ENCODE measurements at regions not wholly inside any gene's neighbourhood (a gene's known extent, or its start where the extent isn't known, plus 50 kb on each side); places are given as distances from the start of the nearest gene placed in this dataset.
"Not testable (repeated sequence)": the region's sequence is repeated elsewhere in the genome, so short reads cannot be mapped to it uniquely, and the experiment has no call there.

DNA sequence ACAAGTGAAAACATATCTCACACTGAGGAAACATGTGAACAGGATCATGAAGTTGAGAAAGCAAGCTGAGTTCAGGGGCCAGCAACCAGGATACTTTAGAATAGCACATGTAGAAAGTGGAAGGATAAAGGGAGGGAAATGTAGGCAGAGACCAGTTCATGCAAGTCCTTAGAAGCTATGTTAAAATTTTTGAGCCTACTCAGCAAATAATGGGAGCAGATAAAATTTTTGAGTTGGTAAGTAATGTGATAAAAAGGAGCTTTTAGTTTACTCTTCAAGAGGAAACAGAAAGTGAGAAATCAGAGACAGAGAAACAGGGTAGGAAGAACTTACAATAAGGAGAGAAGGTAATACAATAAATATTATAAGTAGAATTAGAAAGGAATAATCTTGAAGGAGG lies 105.6 kb upstream of the ZBTB20 start:
- no peak for DNase-seq (ENCODE audit: low spot score)

DNA sequence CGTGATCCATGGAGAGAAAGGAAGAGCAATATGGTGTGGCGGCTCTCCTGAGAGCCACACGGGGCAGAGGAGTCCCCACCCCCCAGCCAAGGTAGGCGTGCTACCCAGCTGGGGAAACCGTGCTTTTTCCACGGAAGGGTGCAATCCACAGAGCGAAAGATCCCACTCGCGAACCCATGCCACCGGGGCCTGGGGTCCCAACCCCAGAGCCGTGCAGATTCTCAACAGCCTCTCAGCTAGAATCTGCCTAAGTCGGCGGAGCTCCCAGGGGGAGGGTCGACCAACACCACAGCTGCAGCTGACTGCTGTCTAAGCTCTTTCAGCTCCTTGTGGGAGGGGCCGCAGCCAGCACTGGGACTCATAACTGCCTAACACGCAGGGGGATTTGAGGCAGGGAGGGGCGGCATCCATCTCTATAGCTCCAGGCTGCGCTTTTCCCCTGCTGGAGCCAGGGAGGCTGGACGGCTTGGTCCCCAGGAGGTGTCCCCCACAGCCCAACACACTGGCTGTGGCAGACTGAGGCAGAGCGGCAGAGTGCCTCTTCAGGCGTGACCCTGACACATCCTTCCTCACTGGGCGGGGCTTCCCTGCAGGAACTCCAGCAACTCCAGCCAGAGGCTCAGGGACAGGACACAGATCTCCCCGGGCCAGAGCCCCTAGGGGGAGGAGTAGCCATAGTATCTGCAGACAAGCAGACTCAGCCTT lies 107.6 kb upstream of the ZBTB20 start:
- no peak for DNase-seq (ENCODE audit: low spot score)

DNA sequence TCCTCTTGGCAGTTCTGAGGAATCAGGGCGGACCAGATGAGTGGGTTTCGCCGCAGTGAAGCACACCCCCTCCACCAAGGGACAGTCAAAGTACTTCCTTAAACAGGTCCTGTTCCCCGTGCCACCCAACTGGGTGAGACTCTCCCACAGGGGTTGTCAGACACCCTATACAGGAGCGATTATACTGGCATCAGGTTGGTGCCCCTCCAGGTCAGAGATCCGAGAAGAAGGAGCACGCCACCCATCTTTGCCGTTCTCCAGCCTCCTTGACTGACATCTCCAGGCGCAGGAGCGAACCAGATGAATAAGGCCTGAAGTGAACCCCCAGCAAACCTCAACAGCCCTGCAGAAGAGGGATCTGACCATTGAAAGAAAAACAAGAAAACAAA lies 108.1 kb upstream of the ZBTB20 start:
- DNase-seq (ENCODE audit: low spot score), result no peak

DNA sequence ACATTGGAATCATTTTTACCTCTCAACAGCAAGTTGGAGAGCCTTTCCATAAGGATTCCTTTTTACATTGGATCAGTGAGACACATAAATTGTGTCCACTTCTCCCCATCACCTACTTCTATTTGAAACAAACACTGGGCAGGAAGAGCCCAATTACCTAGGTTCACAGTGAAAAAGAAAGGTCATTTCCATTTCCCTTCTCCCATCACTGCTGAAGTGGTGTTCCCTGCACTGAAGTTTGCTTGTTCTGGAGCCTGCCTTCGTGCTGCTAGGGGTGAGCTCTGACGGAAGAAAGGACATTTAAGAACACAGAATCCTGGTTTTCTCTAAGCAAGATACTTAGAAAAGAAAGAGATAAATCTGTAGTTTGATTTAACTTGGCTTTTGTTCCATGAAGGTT lies 123.8 kb upstream of the ZBTB20 start:
- DNase-seq (ENCODE audit: low spot score), result no peak

DNA sequence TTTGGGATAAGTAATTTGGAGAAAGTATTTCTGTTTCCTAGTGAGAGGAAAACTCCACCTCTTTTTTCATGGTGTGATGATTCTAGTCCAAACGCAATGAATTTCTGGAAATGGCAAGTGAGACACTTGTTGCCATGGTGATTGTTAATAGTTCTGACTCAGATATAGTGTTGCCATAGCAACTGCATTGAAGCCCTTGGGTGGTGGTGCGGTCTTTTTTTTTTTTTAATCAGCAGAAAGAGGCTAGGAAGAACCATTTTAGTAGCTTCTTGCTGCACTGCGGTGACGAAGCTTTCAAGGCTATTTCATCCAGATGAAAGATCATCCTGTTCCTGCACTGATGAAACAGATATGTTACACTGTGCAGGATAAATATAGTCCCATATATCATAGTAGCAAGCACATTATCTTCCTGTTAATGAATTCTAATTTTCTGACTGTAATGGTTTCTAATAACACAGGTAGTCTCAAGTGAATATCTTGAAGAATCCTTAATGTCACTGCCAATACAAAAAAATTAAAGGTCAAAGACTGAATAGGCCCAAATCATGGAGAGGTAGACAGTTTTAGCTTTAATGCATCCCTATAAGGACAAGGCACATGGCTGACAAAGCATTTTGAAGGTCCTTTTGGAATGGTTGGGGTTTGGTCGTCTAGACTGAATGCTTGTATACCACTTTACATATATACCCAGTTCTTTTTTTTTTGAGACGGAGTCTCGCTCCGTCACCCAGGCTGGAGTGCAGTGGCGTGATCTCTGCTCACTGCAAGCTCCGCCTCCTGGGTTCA lies 125.1 kb upstream of the ZBTB20 start:
- no peak for DNase-seq (ENCODE audit: low spot score)

DNA sequence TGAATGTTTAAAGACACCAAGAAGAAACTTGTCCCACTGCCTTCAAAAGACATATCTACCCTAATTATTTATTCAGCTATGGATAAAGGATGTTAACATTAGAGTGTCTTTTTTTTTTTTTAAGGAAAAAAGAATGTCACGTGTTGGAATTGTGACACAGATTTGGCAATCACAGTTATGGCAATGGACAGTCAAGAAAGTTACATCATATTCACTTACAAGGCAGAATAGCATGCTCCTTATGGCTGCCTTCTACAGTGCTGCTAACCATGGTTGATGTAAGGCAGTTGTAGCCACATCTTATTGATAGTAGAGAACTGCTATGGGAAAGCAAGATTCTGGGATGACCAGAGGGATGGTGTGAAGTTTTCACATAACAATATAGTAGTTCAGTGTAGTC lies 128.8 kb upstream of the ZBTB20 start:
- DNase-seq (ENCODE audit: low spot score), result no peak

DNA sequence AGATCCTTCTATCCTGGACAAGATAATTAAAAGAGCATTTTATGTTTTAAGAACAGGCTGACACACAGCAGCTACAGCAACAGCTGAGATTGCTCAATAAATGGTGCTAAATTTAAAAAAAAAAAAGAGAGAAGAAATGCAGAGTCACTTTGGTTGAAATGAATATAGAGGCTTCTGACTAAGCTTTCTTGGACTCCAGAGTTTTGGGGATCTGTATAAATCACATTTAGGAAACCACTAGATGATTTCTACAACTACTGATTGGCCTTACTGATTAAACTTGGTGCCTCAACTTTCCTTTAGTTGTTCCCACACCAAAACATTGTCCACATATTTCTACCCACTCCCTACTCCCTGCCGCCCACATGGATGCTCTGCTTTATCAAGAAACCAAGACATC lies 132.9 kb upstream of the ZBTB20 start:
- DNase-seq (ENCODE audit: low spot score), result no peak

DNA sequence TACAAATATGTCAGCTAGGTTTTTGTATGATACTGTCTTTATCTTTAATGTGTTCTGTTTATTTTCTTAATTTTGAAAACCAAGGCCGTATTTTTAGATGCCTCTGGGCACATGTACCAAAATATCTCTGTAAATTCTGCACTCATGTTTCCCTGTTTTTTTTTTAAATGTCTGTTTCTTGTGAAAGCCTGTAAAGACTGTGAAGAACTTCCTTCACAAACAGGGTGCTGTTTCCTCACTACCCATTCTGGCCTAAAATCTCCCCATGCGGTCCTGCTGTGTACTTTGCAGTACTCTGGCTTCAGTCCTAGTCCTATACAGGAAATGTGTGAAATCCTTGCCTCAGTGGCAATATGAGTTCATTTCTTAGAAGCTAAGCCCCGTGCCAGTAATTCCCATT lies 133.4 kb upstream of the ZBTB20 start:
- DNase-seq (ENCODE audit: low spot score), result no peak

DNA sequence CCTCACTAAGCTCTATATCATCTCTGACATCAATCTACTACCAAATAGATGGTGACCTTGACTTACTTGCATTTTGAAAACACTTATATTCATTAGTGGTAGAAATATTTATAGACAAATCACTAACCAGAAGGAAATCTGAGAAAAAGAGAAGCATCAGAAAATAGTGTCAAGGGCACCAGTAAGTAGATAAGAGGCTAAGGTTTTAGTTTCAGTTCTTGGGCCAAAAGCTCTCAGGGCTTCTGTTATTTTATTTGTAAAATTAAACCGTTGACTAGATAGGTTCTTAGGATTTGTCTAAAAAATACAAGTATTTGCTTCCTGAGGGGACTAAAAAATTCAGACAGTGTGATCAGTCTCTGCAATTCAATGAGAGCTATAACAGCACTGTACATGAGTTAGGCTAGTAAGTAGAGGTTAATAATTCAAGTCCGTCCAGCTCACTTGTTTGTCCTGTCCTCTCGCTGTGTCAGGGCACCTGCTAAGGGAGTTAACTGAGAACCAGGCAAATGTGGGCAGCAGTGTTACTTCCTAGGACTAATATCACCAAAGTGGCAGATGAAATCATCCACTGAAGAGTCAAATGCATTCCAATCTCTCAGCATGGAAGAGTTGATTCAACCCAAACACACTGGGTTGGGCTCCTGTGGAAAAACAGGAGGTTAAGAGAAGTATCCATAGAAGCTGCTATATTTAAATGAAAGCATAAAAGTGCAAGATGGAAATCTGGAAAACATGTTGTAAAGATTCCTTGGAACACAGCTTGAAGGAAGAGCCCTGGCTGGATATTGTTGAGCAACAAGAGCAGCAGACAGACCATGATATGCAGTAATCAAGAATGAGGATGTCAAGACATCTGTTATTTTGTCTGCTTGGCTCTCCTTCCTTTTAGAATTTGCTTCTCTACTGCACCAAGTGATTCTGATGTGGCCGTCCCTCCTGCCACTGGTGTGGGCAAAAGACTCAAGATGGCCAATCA lies 134.9 kb upstream of the ZBTB20 start:
- no peak for DNase-seq (ENCODE audit: low spot score)

DNA sequence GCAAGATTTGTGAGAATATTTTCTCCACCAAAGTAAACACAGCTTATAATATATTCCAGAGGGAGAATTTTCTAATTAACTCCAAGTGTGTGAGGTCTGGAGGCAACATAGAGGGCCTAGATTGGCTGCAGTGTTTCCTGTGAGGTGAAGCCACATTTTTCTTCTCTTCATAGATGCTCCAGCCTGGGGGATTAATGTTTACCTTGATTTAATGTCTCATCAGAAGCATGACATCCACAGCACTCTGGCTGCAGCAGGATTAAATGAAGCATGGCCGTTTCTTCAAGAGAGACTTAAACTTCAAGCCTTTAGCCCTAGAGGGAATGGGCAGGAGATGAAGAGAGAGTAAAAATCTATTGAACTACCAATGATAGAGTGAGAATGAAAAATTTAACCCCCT lies 137.9 kb upstream of the ZBTB20 start:
- no peak for DNase-seq (ENCODE audit: low spot score)

DNA sequence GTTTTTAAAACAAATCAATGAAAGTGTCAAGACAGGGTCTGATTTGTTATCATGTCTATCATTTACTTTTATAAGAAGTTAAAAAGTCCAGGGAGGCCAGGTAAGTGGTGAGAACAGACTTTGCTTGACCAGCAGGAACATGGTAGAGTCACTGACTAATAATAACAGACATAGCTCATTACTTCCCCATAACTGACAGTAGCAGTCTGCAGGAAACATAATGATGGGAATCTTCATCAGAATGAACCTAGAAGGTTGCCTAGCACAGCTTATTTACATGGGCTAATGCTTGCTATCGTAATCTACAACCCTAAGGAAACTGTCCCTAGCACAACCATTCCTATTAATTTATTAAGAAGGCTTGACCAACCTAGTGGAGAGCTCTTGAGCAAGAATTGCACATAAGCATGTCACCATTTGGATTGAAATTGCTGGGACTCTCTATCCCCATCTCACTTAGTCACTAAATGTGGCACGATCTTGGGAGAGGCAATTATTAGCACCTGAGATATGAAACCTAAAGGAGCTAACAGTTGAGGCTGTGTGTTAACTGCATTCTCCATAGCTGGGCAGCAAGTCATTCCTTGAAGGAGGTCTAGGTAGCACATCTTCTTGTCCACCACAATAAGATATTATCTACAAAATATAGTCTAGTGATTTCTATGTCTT lies 139.6 kb upstream of the ZBTB20 start:
- DNase-seq (ENCODE audit: low spot score), result no peak

DNA sequence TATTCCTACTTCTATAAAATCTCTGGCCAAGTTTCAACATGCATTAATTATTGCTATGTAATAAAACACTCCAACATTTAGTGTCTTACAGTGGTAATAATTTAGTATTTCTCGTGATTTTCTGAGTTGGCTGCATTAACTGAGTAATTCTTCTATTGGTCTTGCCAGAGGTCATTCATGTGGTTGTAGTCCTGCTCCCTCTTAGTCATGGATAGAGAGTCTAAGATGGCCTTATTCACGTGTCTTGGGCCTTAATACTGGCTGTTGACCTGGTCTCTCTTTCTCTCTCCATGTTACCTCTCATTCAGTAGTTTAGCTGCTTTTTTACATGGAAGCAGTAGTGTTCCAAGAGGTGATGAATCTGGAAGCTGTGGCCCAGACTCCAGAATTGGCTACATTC lies 140.1 kb upstream of the ZBTB20 start:
- DNase-seq (ENCODE audit: low spot score), result no peak

DNA sequence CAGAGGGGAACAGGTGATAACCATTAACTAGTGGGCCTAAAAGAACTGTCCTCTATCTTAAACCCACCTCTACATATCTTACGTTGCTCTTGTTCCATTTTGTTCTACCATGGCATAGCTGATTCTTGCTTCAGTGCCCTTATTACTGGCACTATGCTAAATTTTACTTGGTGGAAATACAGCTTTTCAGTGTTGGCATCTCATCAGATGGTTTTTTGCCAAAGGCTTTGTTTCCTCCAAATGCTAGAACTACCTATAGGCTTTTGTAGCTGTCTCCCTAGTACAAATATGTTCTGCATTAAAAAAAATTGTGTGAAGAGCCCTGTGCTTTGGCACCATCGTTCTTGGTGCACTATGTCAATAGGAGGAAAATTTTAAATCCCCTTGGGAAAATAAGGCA lies 145.0 kb upstream of the ZBTB20 start:
- DNase-seq (ENCODE audit: low spot score), result no peak

DNA sequence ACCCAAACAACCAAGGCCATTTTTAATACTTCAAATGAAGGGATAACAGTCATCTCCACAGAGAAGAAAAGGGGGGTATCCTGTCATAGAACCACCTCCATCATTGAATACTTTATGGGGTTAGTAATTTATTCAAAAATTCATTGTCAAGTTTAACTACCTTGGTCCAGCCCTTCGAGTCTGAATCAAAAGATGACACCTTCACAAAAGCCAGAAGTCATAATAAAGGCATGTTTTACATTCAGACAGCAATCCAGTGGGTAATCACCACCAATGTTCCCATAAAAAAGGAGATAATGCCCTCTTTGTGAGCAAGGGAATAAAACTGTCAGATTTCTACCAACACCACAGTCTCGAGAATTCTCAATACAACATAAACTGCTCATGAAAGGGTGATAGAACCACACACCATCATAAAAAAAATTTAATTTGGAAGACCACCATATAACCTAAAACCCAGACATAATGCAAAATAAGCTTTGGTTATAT lies 145.6 kb upstream of the ZBTB20 start:
- no peak for DNase-seq (ENCODE audit: low spot score)

DNA sequence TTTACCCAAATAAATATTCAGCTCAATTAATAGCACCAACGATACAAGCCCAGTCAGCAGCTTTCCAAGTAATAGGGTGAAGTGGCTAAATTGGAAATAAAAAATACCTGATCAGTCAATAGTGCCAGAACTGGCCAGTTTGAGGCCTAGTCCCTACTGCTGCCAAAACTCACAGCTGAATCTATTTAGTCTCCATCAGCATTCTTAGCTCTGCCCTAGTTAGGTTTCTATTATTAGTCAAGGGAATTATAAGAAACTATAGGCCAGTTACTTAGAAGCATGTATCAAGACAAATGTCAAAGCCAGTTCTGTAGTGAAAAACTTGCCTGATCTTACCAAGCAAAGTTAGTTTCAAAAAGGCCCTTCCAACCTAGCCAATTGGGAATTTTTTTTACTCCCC lies 146.2 kb upstream of the ZBTB20 start:
- DNase-seq (ENCODE audit: low spot score), result no peak

DNA sequence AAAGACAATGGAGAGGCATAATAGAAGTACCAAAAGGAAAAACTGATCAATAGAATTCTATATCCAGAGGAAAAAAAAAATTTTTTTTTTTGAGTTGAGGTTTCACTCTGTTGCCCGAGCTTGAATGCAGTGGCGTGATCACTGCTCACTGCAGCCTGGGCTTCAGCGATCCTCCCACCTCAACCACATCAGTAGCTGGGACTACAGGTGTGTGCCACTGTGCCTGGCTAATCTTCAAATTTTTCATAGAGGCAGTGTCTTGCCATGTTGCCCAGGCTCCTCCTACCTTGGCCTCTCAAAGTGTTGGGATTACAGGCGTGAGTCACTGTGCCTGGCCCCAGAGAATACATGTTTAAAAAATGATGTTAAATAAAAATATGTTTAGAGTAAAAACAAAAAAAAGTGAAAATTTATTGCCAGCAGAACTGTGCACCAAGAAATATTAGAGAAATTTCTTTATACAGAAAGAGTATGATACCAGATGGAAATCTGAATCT lies 154.3 kb upstream of the ZBTB20 start:
- DNase-seq (ENCODE audit: low spot score), result no peak

DNA sequence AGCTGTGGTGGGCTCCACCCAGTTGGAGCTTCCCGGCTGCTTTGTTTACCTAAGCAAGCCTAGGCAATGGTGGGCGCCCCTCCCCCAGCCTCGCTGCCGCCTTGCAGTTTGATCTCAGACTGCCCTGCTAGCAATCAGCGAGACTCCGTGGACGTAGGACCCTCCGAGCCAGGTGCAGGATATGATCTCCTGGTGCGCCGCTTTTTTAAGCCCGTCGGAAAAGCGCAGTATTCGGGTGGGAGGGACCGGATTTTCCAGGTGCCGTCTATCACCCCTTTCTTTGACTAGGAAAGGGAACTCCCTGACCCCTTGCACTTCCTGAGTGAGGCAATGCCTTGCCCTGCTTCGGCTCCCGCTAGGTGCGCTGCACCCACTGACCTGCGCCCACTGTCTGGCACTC lies 170.9 kb upstream of the ZBTB20 start:
- not testable (repeated sequence) for DNase-seq (ENCODE audit: low spot score)

DNA sequence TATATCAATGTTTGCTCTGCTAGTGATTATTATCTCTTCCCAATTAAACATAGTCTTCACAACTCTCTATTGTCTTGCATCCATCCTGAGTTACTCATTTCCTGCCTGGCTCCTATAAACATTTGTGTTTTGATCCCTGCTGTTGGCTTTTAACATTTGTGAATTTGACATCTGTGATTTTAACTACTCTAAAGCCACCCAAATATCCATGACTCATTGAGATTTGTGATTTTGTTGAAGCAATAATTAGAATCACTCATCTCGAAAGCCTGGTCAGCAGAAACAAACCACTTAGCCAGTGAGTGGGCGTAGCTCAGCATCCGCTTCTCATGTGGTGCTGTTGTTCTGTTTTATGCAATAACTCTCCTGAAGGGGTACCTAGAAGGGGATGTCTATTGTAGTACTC lies 174.3 kb upstream of the ZBTB20 start:
- DNase-seq (ENCODE audit: low spot score), result no peak

DNA sequence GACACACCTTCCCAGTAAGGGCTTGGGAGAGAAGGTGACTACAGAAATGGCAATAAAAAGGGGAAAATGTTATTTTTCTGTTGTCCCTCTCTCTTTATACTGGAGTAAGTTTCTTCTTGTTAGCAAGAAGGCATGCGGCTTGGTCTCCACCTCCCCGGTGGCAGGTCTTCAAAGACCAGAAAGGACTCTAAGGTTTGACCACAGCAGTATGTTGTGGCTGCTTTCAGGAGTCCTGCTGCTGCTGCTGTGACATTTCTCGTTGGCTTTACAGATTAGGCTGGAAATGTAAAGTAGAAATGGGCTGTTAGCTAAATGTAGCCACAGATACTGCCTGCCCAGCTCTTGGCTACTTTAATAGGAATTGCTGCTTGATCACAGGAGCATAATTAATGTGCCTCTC lies 175.8 kb upstream of the ZBTB20 start:
- no peak for DNase-seq (ENCODE audit: low spot score)

DNA sequence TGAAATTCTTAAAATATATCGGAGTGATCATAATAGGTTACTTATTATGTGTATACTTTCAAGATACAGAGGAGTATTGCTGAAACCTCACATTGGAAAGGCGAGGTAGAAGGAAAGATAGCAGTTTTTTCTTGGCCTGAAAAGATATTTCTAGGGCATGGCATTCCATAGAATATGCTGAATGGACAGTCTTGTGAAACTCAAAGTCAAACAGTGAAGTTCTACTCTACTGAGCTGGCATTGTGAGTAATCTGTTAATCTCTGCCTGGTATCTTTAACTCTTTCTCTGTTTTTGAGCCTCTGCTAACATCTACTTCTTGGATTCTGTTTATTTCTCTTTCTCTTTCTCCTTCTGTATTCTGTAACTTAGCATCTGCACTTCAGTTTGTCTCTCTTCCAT lies 176.3 kb upstream of the ZBTB20 start:
- DNase-seq (ENCODE audit: low spot score), result no peak

DNA sequence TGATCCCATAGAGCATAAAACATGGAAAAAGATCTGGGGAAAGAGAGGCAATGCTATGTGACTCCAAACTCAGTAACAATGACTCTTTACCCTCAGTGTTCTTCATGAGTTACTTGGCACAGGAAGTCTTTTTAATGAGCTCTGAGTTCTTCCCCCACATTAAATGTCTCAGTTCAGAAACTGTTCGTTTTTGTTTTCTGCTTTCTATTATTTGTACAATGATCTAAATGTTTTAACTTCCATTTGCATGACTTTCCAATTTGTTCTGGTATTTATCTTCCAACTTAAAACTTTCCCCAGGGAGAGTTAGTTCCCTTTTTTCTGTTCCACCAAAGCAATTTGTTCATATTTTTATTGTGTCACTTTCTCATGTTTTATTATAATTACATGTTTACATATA lies 177.0 kb upstream of the ZBTB20 start:
- no peak for DNase-seq (ENCODE audit: low spot score)

DNA sequence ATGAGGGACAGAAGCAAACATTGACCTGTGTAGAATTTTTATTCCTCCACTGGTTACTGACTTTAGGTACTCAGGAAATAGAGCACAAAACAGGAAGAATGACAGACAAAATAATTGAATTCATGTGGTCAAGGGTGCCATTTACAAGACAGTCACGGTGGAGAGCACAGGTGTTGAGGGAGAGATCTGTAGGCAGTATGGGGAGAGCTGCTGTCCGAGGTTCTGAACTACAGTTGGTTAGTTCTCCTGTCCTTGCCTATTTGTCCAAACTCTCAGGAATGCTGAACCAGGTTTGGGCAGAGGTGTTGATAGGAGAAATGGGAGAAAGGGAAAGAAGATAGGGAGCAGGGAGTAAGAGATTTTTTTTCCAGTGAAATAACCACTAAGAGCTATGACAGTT lies 178.5 kb upstream of the ZBTB20 start:
- peak; percentile 31 for DNase-seq (ENCODE audit: low spot score)
